HG02852 (cell line): ENCODE measurements at regions not wholly inside any gene's neighbourhood (a gene's known extent, or its start where the extent isn't known, plus 50 kb on each side); places are given as distances from the start of the nearest gene placed in this dataset.
A peak's percentile ranks its signal among the peaks of the same experiment; 100 is the strongest.
"Not testable (repeated sequence)": the region's sequence is repeated elsewhere in the genome, so short reads cannot be mapped to it uniquely, and the experiment has no call there.

ENCODE experiments used
- ATAC-seq: cut with Tn5 transposase; IDR thresholded peaks from one replicate; pipeline ENCODE4 v1.9.1; 2021; ENCODE audit warnings: mild to moderate bottlenecking, moderate library complexity; ENCODE audit not compliant: unreplicated experiment

DNA sequence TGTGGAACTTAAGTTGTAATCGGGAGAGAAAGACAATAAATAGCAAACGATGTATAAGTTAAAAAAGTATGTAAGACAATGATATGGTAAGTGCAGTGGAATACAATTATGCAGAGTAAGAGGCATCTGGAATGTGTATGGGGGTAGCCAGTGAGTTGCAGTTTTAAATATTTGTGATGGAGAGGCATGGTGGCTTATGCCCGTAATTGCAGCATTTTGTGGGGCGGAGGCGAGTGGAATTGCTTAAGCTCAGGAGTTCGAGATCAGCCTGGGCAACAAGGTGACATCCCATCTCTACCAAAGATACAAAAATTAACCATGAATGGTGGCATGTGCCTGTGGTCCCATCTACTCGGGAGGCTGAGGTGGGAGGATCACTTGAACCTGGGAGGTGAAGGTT is 52.5 kb upstream of the WDFY3 start:
- ATAC-seq, result no peak

DNA sequence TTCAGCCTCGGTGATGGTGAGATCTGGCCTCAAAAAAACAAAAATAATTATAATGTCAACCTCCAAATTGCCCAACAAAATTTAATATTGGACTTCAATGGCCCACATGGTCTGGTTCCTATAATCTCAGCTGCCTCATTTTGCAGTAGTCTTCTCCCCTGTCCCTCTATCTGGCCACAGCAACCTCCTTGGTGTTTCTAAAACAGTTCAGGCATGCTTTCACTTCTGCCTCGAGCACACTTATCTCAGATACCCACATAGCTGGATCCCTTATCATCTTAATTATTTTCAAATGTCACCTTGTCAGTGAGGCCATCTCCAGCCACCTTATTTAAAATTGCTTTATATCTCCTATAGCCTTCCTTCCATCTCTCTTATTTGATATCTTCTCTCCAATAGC is 52.9 kb upstream of the WDFY3 start:
- no peak for ATAC-seq

DNA sequence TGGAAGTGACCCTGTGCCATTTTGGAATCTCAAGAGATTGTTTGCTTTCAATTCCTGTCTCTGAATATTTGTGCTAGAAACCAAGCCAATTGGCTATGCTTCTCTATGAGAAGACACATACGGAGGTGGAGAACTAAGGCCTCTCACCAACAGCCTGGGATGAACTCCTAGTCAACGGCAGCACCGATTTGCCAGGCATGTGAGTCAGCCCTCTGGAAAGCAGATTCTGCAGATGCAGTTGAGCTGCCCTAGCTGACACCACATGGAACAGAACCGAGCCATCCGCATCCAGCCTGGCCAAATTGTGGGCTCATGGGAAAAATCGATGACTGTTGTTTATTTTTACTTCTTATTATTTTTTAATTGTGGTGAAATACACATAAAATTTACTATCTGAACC is 58.2 kb upstream of the WDFY3 start:
- ATAC-seq, result no peak

DNA sequence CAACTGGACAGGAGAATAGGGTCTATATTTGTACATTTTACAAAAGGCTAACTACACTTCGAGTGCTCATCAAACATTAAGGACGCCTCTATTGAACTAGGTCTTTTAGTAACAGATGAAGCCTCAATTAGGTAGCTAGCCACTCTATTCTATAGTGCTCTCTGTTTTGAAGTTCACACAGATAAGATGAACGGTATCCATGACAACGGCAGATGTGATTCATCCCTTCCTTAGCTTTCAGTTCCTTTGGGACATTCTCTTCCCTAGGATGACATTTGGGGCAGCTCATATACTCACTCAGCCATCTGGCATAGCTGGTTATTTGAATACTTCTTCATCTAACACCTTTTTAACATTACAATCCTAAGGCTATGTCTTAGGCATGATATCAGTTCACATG is 62.4 kb upstream of the WDFY3 start:
- ATAC-seq, result no peak

DNA sequence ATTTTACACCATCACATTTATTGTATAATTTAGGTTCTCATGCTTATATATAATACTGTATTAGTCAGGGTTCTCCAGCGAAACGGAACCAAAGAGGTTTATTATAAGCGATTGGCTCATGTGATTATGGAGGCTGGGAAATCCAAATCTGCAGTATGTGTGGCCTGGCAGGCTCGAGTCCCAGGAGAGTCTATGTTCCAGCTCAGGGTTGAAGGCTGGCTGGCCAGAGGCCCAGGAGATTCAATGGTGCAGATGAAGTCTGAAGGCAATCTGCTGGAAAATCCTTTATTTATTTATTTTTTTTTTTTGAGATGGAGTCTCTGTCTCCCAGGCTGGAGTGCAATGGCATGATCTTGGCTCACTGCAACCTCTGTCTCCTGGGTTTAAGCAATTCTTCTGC is 63.0 kb upstream of the WDFY3 start:
- ATAC-seq, result no peak

DNA sequence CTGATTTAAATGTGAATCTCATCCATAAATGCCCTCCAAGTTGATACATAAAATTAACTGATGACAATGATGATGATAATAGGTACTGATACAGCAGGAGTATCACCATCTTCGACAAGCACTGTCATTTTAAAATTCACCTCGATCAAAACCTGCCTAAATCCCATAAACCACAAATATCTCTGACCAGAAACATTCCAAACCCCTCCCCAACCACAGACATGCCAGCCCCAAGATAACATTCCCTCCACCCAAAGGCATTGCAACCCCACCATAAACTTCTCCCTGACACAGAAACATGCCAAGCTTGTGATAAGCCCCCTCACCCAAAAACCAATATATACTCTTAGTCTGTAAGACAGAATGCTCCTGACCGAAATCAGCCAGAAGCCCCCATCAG is 63.7 kb upstream of the WDFY3 start:
- ATAC-seq, result no peak

DNA sequence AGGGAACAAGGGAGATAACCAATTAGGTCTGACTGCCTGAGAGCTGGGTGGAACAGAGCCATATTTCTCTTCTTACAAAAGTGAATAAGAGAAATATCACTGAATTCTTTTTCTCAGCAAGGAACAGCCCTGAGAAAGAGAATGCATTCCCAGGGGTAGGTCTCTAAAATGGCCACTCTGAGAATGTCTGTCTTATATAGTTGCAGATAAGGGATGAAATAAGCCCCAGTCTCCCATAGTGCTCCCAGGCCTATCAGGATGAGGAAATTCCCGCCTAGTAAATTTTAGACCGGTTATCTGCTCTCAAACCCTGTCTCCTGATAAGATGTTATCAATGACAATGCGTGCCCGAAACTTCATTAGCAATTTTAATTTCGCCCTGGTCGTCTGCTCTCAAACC is 67.3 kb upstream of the WDFY3 start:
- not testable (repeated sequence) for ATAC-seq

DNA sequence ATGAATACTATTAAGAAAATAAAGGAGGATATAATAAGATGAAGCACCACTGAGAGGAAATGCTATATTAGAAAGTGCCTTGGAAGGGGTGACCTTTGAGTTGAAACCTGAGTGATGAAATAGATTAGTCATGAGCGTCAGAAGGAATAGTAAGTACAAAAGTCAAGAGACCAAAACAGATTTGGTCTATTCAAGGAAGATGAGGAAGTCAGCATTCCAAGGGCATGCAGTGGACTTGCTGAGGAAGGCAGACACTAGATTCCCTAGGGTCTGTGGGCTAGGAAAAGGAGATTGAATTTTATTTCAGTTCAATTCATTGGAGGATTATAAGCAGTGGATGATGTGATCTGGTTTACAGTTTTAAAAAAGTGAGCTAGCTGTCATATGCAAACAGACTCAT is 73.0 kb upstream of the WDFY3 start:
- ATAC-seq, result no peak

DNA sequence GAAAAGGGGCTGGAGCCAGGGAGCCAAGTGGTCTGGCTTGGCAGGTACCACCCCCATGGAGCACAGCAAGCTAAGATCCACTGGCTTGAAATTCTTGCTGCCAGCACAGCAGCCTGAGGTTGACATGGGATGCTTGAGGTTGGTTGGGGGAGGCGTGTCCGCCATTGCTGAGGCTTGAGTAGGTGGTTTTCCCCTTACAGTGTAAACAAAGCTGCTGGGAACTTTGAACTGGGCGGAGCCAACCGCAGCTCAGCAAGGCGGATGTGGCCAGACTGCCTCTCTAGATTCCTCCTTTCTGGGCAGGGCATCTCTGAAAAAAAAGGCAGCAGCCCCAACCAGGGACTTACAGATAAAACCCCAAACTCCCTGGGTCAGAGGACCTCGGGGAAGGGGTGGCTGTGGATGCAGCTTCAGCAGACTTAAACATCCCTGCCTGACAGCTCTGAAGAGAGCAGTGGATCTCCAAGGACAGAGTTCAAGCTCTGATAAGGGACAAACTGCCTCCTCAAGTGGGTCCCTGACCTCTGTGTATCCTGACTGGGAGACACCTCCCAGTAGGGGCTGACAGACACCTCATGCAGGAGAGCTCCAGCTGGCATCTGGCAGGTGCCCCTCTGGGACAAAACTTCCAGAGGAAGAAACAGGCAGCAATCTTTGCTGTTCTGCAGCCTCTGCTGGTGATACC is 77.5 kb upstream of the WDFY3 start:
- ATAC-seq, result peak; percentile 59

DNA sequence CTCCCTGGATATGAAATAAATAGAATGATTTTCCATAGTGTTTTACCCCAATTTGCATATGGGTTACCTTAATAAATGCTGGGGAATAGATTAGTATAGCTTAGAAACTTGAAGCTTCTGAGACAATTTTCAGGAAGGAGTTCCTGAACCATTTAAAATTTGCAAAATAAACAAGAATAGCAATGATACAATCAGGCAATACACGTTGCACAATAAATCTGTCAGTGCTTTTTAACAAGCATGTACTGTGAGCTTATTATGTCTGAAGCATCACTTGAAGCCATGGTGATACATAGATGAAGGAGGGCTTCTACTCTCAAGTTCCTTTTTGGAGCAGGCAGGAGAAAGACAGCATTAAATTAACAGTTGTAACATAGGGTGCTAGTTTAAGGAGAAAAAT is 84.2 kb upstream of the WDFY3 start:
- no peak for ATAC-seq

DNA sequence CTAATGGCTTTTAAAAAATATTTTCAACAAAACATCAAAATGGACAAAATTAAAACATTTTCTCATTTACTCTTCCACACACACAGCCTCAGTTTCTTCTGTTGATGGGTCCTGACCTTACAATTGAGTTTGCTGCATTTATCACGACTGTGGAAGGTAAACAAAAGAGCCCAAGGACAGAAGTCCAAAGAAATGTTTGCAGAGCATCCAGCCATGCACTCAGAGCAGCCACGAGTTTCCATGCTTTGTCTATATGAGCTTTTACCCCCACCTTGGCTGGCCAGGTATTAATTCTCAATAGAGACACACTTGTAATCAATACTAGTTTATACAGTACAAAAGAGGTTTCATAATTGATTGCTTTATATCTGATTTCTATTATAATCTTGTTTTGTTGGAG is 85.0 kb upstream of the WDFY3 start:
- ATAC-seq, result no peak

DNA sequence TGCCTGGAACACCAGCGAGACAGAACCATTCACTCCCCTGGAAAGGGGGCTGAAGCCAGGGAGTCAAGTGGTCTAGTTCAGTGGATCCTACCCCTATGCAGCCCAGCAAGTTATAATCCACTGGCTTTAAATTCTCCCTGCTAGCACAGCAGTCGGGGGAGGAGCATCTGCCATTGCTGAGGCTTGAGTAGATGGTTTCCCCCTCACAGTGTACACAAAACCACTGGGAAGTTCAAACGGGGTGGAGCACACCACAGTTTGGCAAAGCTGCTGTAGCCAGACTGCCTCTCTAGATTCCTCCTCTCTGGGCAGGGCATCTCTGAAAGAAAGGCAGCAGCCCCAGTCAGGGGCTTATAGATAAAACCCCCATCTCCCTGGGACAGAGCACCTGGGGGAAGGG is 88.4 kb upstream of the WDFY3 start:
- not testable (repeated sequence) for ATAC-seq

DNA sequence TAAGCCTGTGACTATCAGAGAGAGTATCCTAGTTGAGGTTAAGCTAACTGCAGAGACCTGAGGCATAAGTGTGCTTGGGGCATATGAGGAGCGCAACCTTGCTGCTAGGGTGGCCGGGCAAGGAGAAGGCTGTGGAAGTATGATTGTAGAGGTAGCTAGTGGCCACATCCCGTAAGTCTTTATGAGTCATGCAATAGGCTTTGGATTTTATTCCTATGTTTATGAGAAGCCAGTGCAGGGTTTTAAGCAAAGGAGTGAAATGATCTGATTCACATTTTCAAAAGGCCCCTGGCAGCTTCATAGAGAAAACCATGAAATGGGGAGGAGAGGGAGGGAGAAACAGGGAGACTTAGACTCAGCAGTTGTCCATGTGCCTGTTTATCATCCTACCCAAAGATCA is 92.1 kb upstream of the WDFY3 start:
- ATAC-seq, result no peak

DNA sequence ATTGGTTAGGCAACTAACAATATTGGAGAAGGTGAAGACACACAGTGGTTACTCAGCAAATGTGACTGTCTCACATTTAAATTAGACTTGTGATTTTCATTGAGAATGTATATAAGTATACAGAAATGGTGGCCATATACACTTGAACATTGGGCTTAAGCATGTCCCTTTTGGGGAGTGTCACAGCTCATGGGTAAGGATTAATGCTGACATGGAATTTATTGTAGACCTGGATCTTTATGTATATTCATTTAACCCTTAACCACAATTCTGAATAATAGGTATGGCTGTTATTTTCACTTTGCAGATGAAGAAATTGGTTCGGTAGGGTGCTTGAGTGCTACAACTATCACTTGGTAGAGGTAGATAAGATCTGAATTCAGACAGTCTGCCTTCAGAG is 95.5 kb upstream of the WDFY3 start:
- ATAC-seq, result no peak

DNA sequence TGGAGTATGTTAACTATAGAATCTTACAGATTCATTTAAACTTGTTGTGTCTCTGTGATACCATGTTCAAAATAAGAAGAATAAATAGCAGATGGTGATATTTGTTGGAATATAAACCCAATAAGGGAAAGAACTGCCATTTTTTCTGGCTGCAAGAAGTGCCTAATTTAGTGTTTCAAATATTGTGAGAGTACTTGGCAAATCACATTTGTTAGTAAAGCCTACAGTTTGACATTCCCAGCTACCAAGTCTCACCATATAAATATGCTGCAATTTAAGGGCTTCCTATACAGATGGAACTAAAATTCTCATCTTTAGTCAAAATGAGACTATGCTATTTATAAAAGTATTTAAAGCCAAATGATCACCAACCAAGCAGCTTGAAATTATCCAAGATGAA is 96.0 kb upstream of the WDFY3 start:
- ATAC-seq, result no peak

DNA sequence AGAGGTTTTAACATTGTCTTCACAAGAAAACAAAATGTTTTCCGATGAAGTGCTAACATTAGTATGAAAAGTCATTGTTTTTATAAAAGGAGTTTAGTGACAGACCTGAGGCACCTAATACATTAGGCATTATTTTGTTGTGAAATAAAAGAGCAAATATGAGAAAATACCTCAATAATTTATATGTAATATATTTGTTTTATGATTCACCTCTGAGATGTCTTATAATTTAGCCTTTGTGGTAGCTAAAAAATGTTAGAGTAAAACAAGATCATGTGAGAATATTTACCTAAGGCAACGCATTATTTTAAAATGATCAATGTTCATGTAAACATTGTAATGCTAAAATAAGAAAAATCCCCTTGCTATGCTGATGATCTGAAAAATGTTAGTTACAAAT is 100.9 kb upstream of the WDFY3 start:
- ATAC-seq, result no peak

DNA sequence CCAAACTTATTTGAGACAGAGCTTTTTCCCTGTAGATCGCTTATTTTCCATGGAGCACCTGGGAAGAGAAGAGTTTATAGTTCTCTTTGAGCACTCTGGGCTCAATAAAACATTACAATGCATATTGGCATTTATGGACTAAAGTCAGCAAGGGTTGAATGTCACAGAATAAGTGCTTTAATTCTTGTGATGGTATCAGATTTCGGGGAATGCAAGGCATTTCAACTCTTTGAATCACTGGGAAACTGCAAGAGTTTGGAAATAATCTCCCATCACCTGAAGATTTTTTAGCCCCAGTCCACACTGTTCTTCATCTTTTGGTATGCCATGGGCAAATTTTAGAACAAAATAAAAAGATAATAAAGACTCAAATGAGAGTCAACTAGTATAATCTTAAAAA is 111.5 kb upstream of the WDFY3 start:
- no peak for ATAC-seq

DNA sequence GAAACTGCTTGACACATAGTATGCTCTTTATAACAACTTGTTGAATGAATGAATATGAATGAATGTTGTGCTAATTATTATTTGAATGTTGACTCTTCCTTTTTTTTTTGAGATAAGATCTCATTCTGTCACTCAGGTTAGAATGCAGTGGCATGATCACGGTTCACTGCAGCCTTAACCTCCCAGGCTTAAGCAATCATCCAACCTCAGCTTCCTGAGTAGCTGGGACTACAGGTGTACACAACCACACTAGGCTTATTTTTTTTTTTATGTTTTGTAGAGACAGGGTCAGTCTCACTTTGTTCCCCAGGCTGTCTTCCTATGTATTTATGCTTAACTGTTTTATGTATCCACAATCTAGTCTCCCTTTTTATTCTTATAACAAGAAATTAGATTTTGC is 114.7 kb upstream of the WDFY3 start:
- no peak for ATAC-seq

DNA sequence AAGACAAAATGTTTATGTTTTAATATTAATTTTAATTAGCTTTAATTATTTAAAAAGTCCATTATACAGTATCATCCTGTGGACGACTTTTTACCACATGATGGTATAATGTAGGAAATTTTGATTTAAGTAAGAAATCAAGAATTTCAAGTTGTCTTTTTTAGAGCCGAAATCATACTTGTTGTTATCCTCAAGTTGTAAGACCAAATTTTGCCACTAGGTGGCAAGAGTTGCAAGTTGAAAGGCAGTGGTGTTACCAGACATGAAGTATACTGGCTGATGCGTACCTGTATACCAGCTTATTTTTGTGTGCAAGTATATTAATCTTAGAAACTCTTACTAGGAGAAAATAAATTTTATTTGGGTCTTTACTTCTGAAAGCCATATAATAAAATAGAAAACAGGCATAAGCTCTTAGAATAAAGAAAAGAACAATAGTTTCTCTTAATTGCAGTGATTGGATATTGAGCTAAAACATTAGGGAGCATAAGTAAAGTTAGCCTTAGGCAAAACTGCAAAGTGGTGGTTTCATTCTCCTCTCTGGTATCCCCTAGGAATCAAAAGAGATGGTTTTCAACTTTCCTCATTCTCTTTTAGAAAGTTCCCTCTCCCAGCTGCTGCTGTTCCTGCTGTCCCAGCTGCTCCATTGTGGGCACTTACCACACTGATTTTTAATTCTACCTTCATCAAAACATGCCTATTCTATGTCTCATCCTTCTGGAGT is 118.0 kb upstream of the WDFY3 start:
- ATAC-seq, result peak; percentile 92

DNA sequence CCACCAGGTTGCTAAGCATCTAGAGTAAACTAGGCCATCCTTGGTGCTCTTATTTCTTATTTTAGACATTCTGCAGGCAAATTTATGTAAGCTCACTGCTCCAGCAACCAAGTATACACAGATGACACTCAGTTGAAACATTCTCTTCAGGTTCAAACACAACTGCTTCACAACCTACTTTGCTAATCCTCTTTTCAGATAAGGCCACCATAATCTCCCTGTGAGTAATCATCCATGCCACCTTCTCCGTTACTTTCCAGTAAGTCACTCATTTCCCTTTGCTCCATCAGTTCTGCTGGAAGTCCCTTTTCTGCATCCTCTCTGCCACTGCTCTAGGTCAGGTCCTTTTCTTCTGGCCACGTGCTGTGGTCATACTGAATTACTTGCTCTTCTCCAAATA is 120.2 kb upstream of the WDFY3 start:
- no peak for ATAC-seq

DNA sequence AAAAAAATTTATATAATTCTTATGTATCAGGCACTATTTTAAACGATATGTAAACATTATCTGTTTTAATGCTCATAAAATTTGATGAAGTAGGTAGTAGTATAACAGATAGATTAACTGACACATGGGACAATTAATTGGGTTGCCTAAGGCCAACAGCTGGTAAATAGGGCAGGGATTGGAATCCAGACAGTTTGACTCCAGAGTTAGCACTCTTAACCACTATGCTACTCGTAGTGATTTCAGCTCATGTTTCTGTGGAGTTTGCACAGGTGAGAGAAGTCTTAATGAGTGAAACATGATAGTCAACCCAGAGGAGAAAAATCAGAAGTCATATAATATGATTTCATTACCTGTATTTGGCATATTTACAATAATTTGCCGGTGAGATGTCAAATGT is 126.0 kb upstream of the WDFY3 start:
- ATAC-seq, result no peak

DNA sequence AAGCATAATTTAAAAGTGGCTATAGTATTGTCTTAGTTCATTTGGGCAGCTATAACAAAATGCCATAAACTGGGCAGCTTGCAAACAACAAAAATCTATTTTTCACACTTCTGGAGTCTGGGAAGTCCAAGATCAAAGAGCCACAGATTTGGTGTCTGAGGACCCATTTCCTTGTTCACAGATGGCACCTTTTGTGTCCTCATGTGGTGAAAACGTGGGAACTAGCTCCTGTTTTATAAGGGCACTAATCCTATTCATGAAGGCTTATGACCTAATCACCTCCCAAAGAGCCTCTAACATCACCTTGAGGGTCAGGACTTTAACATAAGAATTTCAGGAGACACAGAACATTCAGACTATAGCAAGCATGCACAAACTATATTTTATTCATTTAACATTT is 126.5 kb upstream of the WDFY3 start:
- ATAC-seq, result no peak

DNA sequence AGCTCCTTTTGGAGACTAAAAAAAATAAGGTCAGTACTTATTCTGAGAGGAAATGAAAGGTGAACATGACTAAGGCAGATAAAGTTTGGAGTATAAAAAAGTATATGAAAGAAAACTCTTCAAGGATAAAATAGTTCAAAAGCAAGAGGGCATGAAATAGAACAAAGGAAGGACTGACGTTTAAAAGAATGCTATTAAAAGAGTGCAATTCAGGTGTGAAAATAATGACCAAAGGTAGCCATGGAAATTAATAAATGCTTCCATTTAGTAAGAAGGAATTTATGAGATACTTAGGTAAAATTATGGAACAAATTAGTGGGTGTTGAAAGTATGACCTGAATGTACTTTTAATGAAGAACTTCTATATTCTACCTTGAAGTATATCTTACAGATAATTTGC is 128.2 kb upstream of the WDFY3 start:
- no peak for ATAC-seq
